Stimulated activated CD4-positive, alpha-beta T cell treated with anti-CD3 and anti-CD28 coated beads, Interleukin-15, amount 100 ng/mL, for 48 hours (primary cell): ENCODE measurements at regions not wholly inside any gene's neighbourhood (a gene's known extent, or its start where the extent isn't known, plus 50 kb on each side); places are given as distances from the start of the nearest gene placed in this dataset.
"Not testable (repeated sequence)": the region's sequence is repeated elsewhere in the genome, so short reads cannot be mapped to it uniquely, and the experiment has no call there.

Experiments used
- DNase-seq, 2 donors: peaks; one replicate each; pipeline ENCODE4 v3.0.0-alpha.2; 2020; ENCODE audit warnings: low read depth in 2 of 2

GRCh38 chr4:27360790-27361267 is 500.2 kb downstream of the STIM2 start:
- DNase-seq, result no peak

GRCh38 chr4:27364509-27364908 is 503.9 kb downstream of the STIM2 start:
- no peak for DNase-seq

GRCh38 chr4:27366104-27366823 is 505.6 kb downstream of the STIM2 start:
- DNase-seq, result no peak

GRCh38 chr4:27368781-27369180 is 508.1 kb downstream of the STIM2 start:
- DNase-seq, result no peak

- DNase-seq, result no peak
Measured at GRCh38 chr4:27381815-27382214, 521.2 kb downstream of the STIM2 start.

GRCh38 chr4:27387711-27388110 is 527.1 kb downstream of the STIM2 start:
- DNase-seq, result no peak

GRCh38 chr4:27397886-27398285 is 537.2 kb downstream of the STIM2 start:
- no peak for DNase-seq

GRCh38 chr4:27398631-27399310 is 538.1 kb downstream of the STIM2 start:
- DNase-seq, result no peak

GRCh38 chr4:27407616-27408015 is 547.0 kb downstream of the STIM2 start:
- no peak for DNase-seq

GRCh38 chr4:27412613-27413012 is 552.0 kb downstream of the STIM2 start:
- DNase-seq, result no peak

GRCh38 chr4:27414887-27415731 is 554.5 kb downstream of the STIM2 start:
- no peak for DNase-seq

GRCh38 chr4:27428661-27429060 is 568.0 kb downstream of the STIM2 start:
- no peak for DNase-seq

- no peak for DNase-seq
Measured at GRCh38 chr4:27429364-27429871, 568.8 kb downstream of the STIM2 start.

GRCh38 chr4:27442146-27442545 is 581.5 kb downstream of the STIM2 start:
- DNase-seq, result no peak

GRCh38 chr4:27442661-27443060 is 582.0 kb downstream of the STIM2 start:
- not testable (repeated sequence) for DNase-seq

- no peak for DNase-seq
Measured at GRCh38 chr4:27463816-27464215, 603.2 kb downstream of the STIM2 start.

- no peak for DNase-seq
Measured at GRCh38 chr4:27467351-27467750, 606.7 kb downstream of the STIM2 start.

- DNase-seq, result no peak
Measured at GRCh38 chr4:27472364-27472763, 611.7 kb downstream of the STIM2 start.

- DNase-seq, result no peak
Measured at GRCh38 chr4:27474691-27475090, 614.0 kb downstream of the STIM2 start.

- DNase-seq, result no peak
Measured at GRCh38 chr4:27484216-27484615, 623.6 kb downstream of the STIM2 start.

- no peak for DNase-seq
Measured at GRCh38 chr4:27490315-27490714, 629.7 kb downstream of the STIM2 start.

- DNase-seq, result no peak
Measured at GRCh38 chr4:27490766-27491165, 630.1 kb downstream of the STIM2 start.
